Amniotic stem cell (primary cell): ENCODE measurements at regions not wholly inside any gene's neighbourhood (a gene's known extent, or its start where the extent isn't known, plus 50 kb on each side); places are given as distances from the start of the nearest gene placed in this dataset.

Experiments
- DNase-seq: peaks from one replicate; lab custom pipeline; 2025; lab: John Stamatoyannopoulos, UW

DNA sequence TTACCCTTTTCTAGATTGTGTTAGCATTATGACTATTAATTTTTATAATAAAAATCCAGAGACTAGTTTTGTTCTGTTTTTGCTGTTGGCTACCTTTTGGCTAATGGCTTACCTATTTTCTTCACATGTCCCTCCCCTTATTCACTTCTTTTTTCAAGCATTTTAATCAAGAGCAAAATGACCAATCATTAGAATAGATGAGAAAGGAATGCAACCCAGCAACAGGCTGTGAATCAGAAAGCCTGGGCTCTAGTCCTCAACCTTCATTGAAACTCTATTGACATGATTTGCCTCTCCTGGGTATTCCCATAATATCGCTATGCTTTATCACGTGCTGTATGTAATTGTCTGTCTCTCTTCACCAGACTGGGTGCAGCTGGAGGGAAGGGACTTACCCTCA is 370.1 kb downstream of the IRS1 start:
- DNase-seq: no peak

DNA sequence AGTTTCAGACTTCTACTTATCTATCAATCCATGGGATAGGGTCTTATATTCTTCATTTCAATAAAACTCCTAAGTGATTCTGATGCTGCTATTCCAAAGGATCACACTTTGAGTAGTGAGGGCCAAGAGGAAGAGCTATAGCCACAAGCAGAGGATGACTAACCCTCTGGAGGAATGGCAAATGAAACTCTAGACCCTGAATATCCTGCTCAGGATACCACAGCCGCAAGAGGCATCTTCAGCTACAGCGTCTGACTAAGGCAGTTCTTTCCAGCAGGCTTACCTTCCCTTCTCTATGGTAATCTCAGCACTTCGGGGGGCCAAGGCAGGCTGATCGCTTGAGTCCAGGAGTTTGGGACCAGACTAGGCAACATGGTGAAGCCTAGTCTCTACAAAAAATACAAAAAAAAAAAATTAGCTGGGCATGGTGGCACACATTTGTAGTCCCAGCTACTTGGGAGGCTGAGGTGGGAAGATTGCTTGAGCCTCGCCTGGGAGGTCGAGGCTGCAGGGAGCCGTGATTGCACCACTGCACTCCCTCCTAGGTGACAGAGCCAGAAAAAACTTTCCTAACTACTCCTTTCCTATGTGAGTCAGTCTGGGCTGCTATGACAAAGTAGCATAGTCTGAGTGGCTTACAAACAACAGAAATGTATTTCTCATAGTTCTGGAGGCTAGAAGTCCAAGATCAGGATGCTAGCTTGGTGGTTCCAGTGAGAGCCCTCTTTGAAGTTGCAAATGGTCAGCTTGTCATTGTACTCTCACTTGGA is 371.9 kb downstream of the IRS1 start:
- peak; percentile 77 for DNase-seq

DNA sequence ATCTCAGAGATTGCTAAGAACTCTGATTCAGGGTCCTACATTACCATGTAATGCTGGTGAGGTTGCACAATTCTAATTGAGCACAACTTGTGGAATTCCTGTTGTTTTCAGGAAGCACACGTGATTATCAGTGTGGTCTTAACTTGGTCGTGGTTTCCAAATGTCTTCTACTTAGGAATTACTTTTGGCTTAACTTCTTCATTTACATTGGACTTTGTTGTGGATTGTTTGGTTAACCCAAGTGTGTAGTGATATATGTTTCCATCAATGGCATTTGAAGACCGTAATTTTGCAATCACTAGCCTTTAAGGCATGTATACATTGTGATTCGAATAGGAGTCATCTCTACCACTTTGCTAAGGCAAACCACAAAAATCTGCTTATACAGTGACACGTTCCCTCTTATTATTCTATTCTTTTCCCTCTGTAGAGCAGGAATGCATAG is 373.3 kb downstream of the IRS1 start:
- peak; percentile 80 for DNase-seq

DNA sequence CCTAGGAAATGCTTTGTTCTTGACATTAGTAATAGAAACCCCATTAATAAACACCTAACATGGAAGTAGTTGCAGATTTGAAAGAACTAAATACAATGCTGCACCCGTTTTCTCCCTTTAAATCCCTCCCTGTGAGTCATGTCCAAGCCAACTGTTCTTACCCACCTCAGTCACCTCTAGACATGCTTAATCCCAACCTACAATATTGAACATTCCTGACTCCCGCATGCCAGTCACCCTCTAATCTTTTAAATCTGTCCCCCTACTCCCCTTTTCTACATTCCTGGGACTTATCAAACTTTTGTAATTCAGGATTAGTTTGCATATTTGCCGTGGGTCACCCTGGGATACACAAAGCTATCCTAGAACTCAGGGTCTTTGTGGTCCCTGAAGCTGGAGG is 374.6 kb downstream of the IRS1 start:
- DNase-seq: no peak

DNA sequence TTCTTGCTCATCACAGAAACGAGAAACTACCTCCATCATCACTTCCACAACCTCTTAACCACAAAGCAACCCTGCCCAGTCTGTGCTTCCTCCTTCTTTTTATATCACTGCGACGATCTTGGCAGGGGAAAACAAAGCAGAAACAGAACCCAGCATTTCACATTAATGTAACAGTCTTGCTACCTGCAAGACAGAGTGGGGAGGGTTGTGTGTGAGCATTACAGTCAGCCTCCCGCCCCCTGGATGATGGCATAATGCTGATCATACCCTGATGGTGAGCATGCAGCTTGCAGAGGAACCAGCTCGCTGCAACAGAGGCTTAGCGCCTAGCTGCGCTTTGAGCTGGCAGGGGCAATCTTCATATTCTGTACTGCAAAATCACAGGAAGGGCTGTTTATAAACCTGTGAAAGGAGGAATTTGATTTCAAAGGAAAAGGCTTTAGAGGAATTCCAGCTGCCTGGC is 376.1 kb downstream of the IRS1 start:
- no peak for DNase-seq

DNA sequence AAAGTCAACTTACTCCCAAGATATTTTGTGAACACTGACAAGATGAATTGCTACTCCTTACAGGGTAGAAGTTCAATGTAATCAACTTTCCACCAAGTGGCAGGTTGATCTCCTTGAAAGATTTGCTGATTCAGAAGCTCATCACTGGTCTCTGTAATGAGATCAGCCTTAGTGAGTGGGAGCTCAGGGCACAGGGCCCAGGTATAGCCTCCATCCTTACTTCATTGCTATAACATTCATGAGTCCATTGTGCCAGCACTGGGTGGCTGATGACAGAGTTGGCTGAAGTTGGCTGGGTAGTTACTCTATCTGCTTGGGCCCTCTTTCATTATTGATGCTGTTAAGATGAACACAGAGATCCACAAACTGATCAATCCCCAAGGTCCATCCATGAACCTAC is 379.0 kb downstream of the IRS1 start:
- DNase-seq: no peak

DNA sequence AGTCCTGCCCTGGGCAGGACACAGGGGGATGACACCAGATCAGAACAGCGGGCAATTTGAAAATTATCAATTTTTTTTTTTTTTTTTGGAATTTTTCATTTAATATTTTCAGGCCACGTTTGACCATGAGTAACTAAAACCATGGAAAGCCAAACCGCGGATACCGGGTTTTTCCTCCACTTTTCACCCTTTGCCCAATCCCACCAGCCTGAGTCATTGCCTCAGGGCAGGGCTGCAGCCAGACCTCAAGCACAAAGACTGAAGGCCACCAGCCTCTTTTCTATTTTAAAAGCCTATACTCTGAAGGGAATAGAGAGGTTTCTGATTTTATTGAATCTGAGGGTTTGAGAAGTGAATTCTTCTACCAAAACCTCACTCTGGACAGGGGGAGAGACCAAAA is 381.1 kb downstream of the IRS1 start:
- DNase-seq: no peak

DNA sequence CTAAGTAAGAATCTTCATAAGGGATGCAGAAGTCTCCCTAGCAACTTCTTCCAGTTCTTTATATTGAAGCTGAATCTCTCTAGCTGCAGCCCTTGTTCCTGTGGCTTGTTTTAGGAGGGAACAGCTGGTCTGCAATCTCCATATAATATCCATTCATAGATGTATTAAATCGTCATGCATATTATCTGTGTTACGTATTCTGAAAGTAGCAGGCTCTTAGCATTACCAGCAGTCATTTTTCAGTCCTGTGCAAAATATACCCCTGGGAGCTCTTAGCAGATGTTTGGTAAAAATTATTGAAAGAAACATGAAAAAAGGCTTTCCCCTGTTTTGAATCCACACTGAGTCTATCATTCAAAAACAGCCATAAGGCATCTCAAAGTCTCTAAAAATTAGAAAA is 385.3 kb downstream of the IRS1 start:
- no peak for DNase-seq

DNA sequence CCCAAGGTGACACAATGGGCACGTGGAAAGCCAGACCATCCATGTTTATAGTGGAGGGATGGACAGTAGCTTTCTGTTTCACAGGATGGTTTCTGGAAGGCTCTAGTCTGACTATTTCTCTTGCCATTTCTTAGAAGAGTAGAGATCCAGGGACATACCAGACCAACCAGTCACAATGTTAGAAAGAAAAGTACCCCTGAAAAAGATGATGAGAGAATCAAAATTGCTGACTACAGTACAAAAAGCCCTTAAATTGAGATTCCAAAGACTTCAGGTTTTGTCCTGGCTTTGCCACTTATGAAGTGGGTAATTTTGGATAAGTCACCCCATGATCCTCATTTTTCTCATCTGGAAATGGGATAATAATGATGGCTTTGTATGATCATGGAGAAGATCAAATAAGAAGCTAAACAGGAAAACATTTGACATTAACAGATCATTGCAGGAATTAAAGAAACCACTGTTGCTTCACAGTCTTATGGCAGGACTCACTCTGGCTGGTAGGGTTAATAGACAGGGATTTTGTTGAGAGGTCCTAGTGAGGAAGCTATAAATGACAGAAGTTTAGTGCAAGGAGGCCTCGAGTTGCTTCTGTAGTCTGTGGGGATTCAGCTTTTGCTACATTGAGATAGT is 386.0 kb downstream of the IRS1 start:
- no peak for DNase-seq

DNA sequence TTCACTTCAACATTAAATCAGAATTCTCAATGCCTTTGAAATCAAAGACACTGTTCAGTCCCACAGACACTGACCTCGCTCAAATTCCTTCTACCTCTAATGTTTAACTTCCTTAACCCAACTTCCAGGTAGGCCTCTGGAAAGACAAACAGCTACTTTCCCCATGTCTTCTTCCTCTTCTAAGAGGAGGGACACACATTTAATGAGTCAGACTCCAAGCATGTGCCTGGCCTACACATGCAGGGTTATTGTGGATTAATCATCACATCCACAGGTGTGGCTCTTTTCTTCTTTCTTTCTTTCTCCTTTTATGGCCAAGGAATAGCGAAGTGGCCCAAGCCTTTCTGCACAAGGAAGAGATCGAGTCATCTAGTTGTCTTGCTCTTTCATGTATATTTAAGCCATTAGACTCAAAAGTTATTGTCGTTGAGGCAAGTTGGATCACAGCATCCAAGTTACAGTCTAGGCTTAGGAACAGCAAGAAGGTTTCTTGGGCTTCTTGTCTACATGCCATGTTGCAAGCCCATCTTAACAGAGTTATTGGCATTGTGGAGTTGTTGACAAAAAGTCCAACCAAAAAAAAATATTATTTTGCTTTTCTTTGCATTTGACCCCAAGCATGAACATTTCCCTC is 387.8 kb downstream of the IRS1 start:
- DNase-seq: no peak

DNA sequence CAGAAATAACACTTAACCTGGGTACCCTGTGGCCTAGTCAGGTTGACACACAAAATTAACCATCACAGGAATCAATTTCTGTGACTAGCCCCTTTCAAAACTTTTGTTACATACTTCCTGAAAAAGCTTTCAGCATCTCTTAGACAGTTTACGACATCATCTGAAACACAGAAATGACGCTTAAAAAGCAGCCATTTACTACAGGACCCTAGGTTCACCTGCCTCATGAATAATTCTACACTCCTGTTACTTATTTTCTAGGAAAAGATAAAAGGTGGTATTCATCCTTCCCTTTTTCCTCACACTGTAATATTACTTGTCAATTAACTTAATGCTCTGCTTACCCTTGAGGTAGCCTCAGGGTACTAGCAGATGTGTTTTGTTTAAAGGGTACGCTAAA is 388.4 kb downstream of the IRS1 start:
- no peak for DNase-seq

DNA sequence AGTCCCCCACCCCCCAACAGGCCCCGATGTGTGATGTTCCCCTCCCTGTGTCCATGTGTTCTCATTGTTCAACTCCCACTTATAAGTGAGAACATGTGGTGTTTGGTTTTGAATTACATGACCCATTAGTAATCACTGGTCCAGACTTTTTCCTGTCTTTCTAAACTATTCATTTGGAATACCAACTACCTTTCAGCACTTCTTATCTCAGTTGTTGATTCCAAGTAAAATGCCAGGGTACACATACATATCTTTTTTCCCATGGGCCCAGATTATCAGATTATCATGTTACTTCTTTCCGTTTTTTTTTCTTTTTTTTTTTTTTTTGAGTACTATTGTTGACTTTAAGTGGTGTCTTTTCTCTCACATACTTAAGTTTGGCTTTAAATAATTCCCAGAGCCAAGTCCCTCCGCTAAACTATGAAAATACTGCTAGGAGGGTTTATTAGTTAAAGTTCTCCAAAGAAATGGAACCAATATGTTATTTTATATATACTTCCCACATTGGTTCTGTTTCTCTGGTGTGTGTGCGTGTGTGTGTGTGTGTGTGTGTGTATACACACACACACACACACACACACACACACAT is 389.3 kb downstream of the IRS1 start:
- DNase-seq: no peak

DNA sequence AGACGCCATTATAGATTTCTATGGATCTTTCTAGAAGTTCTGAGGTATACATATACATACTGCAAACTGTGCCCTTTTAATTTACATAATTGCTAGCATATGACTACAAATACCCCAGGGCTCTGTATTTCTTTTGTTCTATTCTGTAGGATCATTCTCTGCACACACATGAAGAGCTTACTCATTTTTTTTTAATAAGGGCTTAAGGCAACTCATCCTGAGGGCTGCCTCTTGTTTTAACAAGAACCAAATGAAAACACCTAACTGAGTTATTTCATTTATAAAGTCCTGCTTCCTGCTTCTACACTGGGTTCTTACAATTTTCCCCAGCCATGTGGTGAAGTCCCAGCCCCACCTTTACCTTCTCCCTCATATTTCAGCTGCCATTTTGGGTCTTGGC is 390.5 kb downstream of the IRS1 start:
- no peak for DNase-seq

DNA sequence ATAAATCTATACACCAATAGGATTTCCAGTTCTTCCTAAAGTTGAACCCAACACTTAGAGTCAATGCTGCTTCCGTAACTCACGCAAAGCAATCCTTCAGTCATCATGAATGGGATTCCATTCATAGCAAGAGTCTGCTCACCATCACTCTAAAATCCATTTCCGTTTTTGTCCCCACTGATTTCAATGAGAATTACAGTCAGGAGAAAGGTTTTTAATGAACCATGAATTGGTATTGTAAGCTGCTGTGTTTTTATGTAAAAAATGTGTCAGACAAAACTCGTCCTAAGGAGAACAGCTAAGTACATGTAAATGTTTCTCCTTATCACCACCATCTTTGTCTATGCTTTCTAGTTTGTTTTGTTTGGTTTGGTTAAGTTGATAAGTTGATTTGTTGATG is 391.5 kb downstream of the IRS1 start:
- no peak for DNase-seq

DNA sequence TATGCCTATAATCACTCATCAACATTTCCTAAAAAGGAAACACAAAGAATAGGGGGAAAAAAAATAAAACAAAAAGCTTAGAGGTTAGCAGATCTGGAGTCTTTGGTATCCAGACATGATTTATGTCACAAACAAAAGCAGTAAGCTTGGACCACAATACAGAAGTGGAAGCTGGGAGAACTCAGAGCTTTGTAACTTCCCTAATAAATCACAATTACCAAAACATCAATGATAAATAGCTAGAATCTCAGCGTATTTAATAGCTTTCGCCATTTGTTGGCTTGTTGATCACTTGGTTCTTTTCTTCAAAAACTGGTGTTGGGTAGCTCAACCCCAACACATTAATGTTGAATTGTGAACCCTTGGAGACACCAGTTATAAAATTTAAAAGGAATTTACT is 392.5 kb downstream of the IRS1 start:
- DNase-seq: no peak

DNA sequence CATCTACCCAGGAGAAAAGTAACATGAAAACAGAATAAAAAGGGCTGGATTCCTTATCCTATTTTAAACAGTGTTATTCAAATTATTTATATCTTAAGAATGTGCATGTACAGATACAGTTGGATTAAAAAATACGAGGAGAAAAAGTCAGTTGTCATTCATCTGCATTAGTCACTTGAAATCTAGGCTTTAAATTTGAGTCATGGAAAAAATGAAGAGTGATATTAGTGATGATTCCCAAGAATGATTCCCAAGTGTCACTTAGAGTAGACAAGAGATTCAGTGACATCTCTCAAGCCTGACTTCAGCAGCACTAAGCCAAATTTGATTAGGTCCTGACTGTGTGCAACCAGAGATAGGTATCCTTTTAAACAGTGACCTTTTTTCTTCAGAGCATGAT is 394.2 kb downstream of the IRS1 start:
- DNase-seq: no peak

DNA sequence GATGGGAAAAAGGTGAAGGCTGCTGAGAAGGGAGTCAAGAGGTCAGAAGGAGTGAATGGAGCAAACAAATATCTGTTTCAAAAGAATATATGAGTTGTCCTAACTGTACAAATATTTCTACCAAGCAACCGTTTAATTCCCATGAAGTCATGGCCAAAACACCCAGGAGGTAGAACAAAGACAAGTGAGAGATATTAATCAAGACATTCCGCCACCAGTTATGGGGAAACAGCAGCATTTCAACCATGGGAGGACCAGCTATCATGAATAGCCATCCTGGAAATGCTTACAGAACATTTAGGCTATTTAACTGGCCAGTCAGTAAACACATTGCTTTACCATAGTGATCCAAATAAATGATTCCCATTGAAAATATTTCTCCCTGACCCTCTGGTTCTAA is 396.3 kb downstream of the IRS1 start:
- no peak for DNase-seq

DNA sequence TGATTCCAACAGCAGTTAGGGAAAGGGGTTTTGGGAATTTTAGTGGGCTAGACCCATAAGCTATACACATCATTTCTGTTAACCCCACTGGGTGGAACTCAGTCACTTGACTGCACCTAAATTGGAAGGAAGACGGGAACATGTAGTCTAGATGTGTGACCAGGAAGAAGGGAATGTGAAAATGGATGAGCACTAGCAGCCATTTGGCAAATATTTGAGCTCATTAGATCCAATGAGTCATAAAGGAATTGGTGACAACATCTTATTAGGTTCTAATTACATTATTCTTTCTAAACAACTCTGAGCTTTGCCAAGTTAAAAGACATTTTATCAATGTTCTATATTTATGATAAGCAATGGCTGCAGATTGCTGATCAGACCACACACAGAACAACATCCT is 400.6 kb downstream of the IRS1 start:
- DNase-seq: no peak

DNA sequence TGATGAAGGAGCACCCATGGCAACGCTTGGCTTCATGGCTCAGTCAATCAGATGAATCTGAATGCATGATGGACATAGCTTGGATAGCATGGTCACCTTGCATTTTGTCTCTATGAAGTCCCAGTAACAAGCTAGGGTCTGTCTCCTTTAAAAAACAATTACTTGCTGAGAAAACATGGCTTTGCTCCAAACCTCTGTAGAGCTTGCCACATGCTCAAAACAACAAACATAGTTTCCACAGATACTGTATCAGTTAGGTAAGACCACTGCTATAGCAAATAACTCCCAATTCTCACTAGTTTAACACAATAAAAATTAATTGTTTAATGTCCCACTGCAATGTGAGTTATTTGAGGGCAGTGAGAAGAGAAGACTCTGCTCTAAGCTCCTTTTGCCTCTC is 401.0 kb downstream of the IRS1 start:
- no peak for DNase-seq

DNA sequence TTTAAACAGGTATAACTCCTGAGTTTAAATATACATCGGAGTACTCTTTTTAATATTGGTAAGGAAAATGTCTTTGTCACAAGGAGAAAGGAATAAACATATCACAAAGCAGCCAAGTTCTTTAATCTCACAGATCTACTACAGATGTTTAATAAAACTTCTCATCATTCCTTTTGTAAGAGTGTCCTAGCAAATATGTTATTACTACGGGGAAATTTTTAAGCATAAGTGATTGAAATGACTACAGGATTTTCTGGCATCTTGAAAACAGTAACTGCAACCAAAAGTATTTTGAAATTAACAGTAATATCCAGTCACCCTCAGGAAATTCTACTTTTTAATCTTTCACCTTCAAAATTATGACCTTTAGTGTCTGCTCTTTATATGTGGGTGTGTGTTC is 403.1 kb downstream of the IRS1 start:
- no peak for DNase-seq

DNA sequence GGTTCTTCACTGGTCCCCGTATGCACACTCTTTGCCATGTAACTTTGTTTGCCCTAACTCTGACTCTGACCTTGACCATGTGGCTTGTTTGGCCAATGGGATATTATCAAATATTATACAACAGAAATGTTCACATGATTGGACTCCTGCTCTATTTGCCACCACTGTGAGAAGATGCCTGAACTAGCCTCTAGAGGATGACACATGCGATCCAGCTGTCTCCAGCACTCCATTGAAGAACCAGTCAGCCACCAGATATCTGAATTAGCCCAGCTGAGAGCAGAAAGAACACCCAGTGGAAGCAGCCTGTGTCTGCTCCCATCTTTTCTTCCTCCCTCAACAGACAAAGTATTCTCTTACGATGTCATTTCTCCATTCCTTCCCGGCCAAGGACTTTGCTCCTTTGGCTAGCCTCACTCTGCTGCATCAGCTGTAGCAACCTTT is 412.1 kb downstream of the IRS1 start:
- no peak for DNase-seq

DNA sequence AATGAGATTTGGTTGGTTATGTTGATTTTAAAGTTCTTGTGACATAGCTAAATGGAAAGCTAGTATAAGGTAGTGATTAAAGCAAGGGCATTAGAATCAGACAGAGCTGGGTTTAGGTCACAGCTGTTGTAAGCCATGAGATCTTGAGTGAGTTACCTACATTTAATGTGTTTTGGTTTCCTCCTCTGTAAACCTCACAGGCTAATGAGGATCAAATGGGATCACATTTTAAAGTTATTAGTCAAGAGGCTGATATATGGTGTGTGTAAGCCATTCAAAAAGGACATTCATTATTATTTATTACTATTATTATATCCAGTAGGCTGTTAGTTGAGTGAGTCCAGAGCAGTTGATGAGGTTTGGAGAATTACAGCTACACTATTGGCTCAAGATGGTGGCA is 416.2 kb downstream of the IRS1 start:
- no peak for DNase-seq

DNA sequence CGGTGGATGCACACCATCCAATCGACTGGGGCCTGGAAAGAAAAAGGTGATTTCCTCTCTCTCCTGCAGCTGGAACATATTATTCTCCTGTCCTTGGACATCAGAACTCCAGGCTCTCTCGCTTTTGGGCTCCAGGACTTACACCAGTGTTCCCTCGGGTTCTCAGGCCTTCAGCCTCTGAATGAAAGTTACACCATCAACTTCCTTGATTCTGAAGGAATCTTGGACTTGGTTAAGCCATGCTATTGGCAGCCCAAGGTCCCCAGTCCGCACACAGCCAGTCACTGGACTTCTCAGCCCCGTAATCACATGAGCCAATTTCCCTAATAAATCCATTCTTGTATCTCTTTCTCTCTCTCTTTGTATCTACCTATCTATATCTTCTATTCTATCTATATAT is 418.9 kb downstream of the IRS1 start:
- no peak for DNase-seq
